Retina (tissue), 1 donor: ENCODE measurements at regions not wholly inside any gene's neighbourhood (a gene's known extent, or its start where the extent isn't known, plus 50 kb on each side); places are given as distances from the start of the nearest gene placed in this dataset.

Experiments
- DNase-seq: peaks from one replicate; pipeline ENCODE4 v3.0.0-alpha.2; 2016

GRCh38 chr1:189821833-189822232 is 655.8 kb downstream of the BRINP3 start:
- DNase-seq: no peak

- no peak for DNase-seq
These were observed 642.9 kb downstream of the BRINP3 start for GRCh38 chr1:189834813-189835212.

GRCh38 chr1:189847613-189848012 is 630.1 kb downstream of the BRINP3 start:
- DNase-seq: no peak

GRCh38 chr1:189851806-189852367 is 625.8 kb downstream of the BRINP3 start:
- DNase-seq: no peak

- DNase-seq: no peak
These were observed 618.2 kb downstream of the BRINP3 start for GRCh38 chr1:189859385-189859977.

- no peak for DNase-seq
These were observed 611.1 kb downstream of the BRINP3 start for GRCh38 chr1:189866606-189867005.

- peak; percentile 3 for DNase-seq
These were observed 609.6 kb downstream of the BRINP3 start for GRCh38 chr1:189868021-189868420.

GRCh38 chr1:189874715-189875435 is 602.8 kb downstream of the BRINP3 start:
- DNase-seq: no peak

GRCh38 chr1:189880135-189880534 is 597.5 kb downstream of the BRINP3 start:
- DNase-seq: no peak

- peak; percentile 72 for DNase-seq
These were observed 577.8 kb downstream of the BRINP3 start for GRCh38 chr1:189899686-189900425.

GRCh38 chr1:189904509-189904908 is 573.2 kb downstream of the BRINP3 start:
- no peak for DNase-seq

- DNase-seq: no peak
These were observed 569.6 kb downstream of the BRINP3 start for GRCh38 chr1:189908113-189908512.

GRCh38 chr1:189921613-189922012 is 556.1 kb downstream of the BRINP3 start:
- DNase-seq: no peak

- DNase-seq: no peak
These were observed 550.0 kb downstream of the BRINP3 start for GRCh38 chr1:189927641-189928040.

GRCh38 chr1:189929501-189930099 is 548.1 kb downstream of the BRINP3 start:
- no peak for DNase-seq

- DNase-seq: no peak
These were observed 540.8 kb downstream of the BRINP3 start for GRCh38 chr1:189936861-189937260.

- DNase-seq: no peak
These were observed 537.7 kb downstream of the BRINP3 start for GRCh38 chr1:189939967-189940366.

GRCh38 chr1:189941922-189942321 is 535.7 kb downstream of the BRINP3 start:
- DNase-seq: no peak

- no peak for DNase-seq
These were observed 518.9 kb downstream of the BRINP3 start for GRCh38 chr1:189958756-189959155.

- no peak for DNase-seq
These were observed 516.9 kb downstream of the BRINP3 start for GRCh38 chr1:189960769-189961168.

GRCh38 chr1:189962181-189962580 is 515.5 kb downstream of the BRINP3 start:
- no peak for DNase-seq

GRCh38 chr1:189970331-189971230 is 507.1 kb downstream of the BRINP3 start:
- no peak for DNase-seq
